Limb (tissue), 2 donors: ENCODE measurements at regions not wholly inside any gene's neighbourhood (a gene's known extent, or its start where the extent isn't known, plus 50 kb on each side); places are given as distances from the start of the nearest gene placed in this dataset.
A peak's percentile ranks its signal among the peaks of the same experiment; 100 is the strongest.
"Not testable (repeated sequence)": the region's sequence is repeated elsewhere in the genome, so short reads cannot be mapped to it uniquely, and the experiment has no call there.

ENCODE experiments used
- DNase-seq, 2 donors: peaks; one replicate each; pipeline ENCODE4 v3.0.0-alpha.2; 2016; ENCODE audit errors: extremely low spot score in 2 of 2

DNA sequence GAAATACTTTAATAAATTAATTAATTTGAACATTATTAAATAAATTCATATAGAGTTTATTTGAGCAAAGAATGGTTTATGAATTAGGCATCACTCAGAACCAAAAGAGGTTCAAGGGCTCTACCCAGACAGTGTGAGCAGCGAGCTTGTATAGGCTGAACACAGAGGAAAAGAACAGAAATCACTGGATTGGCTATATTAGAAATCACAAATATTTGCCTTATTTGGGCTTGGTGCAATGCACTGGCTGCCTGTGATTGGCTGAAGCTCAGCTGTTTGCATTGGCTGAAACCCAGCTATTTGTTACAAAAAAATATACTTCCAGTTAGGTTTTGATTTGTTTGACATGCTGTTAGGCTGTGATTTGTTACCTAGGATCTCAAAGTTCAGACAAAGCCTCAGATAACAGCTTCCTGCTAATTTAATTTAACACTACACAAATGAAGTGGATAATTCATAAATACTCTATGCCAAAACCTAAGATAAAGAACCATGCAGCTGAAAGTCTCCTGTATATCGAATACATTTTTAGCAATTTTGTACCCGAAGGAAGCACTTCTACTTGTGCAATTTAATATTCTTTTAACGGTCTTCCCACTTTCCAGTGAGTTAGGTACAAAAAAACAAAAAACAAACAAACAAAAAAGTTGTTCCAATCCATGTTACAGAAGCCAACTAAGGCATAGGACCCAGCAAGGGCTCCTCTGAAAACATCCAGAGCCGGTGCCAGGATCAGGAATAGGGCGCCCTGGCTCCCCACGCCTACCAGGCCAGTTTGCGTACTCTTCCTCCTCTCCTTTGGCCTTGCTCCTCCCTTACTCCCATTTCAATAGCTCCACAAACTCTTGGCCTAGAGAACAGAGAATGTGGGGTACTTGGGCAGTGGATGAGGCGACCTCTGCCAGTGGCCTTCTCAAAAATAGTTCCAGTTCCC is 179.1 kb downstream of the DUSP10 start:
- no peak for DNase-seq

DNA sequence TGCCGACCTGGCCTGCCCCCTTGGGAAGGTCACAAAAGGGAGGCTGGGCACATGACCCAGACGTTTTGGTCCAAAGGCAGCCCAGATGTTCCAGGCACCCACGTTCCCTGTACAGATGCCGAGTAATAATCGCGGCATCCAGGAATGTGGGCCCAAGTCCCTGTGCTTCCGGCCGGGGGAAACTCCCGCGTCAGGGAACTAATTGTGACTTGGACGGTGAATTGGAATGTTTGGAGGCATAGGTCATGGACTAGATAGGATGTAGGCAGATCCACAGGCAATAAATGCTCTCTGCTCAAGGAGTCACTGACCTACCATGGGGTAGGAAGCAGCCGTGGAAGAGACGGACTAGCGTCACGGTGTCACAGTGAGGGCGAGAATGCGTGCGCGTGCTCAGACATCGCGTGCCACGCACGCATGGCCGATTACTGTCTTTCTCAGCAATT is 178.4 kb downstream of the DUSP10 start:
- DNase-seq, result no peak

DNA sequence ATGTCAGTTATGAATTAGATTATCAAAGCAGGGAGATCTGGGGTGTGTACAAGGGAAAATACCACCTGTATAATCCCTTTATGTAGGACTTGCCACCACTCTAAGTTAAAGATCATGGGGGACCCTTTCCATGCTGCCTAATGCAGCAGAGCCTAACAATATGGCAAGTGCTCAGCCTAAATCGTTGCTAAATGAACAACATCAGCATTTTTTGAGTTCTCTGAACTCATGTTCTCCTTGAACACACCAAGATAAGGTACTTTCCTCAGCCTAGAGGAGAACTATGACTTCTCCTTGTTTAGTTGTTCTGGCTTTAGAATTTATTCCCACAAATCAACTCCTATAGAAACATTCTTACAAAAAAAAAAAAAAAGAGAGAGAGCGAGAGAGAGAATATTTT is 177.0 kb downstream of the DUSP10 start:
- DNase-seq, result no peak

DNA sequence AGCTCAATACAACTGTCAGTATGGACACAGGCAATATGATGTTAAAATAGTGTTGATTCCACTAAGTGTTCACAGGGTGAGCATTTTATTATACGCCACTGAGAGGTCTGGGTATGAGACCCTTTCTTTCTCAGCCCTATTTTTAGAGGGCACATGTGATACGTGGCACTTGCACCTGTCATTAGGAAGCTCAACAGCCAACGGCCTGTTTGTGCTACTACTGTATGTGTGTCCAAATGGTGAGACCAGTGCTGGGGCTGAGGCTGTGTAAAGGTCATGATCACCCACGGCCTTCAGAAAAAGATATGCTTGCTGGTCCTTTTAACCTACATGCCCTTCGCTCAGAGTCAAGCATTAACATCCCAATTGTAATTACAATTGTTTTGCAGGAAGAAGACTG is 176.2 kb downstream of the DUSP10 start:
- peak in 1 of 2 donors; percentile 3 for DNase-seq

DNA sequence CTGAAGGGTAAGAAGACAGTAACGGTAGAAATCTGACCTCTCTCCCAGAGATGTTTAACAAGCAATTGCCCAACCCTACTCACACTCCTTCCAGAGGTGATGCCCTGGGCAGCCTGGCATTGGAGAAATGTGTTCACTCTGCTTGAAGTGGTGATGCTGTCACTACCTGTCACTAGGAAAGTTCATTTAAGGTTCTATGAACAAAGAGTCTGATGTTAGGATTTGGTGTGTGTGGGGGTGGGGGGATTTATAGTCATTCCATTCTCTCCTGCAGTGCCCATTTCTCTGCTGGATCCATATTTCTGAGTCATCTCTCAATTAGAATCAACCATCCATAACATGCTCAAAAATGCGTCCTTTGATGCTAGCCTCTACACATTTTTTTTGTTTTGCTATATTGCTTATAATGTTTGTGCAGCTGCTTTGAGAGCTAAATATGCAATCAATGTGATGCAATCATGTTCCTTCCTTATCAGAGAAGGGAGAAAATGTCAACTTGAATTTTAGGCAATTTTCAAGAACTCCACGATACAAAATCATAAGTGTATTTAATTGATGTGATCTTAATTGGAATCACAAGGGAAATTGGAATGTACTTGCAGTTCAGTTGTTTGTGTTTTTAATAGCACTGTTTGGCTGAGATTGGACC is 173.9 kb downstream of the DUSP10 start:
- no peak for DNase-seq

DNA sequence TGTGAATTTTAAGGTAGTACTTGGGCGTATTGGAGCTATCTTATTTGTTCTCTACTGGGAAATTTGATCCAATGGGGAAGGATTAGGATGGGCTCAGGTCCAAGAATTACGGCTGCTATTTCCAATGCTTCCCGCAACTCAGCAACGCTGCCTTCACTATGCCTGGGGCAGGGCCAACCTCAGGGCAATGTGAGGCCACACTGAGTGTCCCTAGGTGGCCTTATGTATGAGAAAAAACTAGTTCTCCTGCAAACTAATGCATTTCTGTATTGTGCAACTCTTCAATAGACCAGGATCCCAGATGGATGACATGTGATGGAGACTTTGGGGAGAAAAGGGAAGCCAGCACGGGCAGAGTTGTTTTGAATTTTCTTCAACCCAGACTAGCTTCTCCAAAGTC is 168.1 kb downstream of the DUSP10 start:
- peak in 1 of 2 donors; percentile 24 for DNase-seq

DNA sequence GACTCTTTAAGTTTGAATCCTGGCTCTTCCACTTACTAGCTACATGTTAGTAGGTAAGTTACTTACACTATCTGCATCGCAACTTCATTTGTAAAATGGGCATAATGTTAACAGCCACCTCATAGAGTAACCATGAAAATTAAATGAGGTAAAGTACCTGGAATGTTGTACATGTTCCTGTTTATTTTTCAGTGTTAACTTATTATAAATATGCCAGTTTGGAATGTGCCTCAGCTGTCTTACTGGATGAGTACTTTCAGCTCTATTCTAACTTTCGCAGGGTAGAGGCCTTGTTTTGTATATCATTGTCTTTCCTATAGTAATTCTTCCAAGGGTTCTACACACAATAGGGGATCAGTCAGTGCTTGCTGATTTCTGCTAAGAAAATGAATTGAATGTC is 167.4 kb downstream of the DUSP10 start:
- no peak for DNase-seq

DNA sequence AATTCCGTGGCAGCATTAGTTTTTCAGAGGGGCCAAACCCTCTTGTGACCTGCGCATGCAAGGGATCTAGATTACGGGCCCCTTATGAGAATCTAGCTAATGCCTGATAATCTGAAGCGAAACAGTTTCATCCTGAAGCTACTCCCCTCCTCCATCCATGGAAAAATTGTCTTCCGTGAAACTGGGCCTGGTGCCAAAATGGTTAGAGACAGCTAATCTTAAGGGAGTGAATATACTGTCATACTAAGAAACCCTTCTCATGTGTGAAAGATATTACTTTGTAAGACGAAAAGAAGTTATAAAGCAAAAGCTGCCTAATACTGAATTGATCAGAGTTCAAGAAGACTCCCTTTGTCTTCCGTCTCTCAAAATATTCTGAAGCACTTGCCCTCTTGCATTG is 166.3 kb downstream of the DUSP10 start:
- no peak for DNase-seq

DNA sequence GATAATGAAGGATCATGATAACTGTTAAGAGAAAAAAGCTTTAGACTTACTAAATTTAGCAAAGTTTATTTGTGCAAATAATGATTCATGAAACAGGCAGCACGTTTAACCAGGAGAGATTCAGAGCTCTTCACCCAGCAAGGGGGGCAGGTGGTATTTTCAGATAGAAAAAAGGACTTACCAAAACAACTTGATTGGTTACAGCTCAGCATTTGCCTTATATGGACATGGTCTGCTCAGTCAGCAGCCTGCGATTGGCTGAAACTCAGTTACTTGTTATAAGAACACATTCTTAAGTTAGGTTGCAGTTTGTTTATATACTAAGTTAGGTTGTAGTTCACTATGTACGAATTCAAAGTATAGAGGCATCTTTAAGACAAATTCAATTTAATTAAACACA is 165.6 kb downstream of the DUSP10 start:
- DNase-seq, result no peak

DNA sequence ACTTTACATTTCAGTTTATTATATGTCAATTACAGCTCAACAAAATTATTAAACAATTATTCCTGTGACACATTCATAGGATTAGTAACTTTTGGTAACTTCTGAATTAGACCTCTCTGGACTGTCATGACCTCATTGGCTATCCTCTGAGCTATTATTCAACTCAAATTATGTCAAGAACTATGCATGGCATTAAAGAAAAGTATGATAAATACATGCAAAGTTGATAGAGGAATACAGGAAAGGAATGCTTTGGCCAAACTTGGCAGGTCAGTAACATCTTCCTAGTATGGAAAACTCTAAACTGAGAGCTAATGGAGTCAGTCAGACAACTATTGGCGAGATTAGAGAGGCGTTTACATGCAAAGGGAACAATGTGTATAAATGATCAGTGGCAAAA is 158.4 kb downstream of the DUSP10 start:
- DNase-seq, result no peak

DNA sequence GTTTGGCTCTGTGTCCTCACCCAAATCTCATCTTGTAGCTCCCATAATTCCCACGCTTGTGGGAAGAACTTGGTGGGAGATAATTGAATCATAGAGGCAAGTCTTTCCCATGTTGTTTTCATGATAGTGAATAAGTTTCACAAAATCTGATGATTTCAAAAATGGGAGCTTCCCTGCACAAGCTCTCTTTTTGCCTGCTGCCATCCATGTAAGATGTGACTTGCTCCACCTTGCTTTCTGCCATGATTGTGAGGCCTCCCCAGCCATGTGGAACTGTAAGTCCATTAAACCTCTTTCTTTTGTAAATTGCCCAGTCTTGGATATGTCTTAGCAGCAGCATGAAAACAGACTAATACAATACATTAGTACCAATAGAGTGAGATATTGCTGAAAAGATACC is 154.9 kb downstream of the DUSP10 start:
- DNase-seq, result not testable (repeated sequence)

DNA sequence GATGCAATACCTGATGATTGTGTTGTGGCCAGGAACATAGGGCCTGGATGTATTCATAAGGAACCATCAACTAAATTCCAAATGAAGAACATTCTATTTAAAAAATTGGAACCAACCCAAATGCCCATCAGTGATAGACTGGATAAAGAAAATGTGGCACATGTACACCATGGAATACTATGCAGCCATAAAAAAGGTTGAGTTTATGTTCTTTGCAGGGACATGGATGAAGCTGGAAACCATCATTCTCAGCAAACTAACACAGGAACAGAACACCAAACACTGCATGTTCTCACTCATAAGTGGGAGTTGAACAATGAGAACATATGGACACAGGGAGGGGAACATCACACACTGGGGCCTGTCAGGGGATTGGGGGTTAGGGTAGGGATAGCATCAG is 150.6 kb downstream of the DUSP10 start:
- not testable (repeated sequence) for DNase-seq

DNA sequence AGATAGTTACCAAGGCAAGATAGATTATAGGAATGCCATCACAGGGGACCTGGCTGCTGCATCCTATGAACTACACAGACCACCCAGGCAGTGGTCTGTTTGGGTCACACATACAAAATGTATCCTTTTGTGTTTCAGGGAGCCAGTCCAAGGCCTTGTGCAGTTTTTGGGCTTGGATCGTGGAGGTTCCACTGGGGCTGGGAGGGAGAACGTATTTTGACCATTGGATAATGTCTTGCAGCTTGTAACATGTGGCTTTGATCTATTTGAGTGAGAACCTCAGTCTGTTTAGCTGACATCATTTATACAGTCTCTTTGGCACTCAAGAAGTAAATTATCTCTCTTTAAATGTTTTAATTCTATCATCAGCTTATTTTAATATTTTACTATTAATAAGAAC is 147.3 kb downstream of the DUSP10 start:
- DNase-seq, result peak in 1 of 2 donors; percentile 24

DNA sequence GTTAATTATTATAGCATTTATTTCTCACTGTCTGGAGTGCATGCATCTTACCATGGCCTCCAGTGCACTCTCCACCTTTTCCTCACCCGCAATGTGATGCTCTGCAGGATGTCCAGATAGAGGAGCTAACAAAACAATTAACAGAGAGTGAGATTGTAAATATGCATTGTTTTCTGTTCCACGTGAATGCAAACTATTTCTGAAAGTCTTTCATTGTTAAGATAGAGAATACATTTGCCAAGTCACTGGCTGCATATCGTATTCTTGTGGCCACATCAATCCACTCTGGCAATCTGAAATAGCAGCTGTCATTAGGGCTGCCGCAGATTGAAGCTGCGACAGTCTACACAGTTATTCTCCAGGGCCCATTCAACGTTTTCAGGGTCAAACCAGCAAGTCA is 143.8 kb downstream of the DUSP10 start:
- DNase-seq, result no peak

DNA sequence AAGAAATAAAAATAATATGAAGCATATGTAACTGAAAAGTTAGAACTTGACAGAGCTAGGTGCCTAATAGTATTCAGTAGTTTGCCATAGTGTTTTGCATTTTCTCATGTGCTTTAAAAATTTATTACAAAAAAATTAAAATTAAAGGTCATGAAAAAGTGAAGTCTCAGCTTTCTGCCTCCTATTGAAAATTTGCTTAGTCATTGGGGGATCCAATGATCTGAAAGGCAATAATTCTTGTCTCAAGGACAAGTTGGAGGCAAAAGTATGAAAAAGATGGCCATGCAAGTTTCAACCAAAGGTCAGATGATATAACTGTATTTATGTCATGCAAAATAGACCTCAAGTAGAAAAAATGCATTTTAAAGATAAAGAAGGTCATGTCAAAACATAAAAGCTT is 140.7 kb downstream of the DUSP10 start:
- no peak for DNase-seq

DNA sequence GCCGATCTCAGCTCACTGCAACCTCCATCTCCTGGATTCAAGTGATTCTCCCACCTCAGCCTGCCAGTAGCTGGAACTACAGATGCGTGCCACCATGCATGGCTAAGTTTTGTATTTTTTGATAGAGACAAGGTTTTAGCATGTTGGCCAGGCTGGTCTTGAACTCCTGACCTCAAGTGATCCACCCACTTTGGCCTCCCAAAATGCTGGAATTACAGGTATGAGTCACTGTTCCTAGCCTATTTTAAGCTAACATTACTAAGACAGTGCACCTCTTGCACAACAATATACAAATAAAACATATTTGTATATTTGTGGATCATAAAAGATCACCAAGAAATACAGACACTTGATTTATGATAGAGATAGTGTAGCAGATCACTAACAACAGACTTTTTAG is 139.1 kb downstream of the DUSP10 start:
- no peak for DNase-seq

DNA sequence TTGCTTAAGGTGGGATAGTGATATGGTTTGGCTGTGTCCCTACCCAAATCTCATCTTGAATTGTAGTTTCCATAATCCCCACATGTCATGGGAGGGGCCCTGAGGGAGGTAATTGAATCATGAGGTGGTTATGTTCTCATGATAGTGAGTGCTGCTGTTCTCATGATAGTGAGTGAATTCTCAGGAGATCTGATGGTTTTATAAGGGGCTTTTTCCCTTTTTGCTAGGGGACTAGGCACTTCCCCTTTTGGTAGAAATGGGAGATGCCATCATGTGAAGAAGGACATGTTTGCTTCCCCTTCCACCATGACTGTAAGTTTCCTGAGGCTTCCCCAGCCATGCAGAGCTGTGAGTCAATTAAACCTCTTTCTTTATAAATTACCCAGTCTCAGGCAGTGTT is 137.5 kb downstream of the DUSP10 start:
- DNase-seq, result not testable (repeated sequence)

DNA sequence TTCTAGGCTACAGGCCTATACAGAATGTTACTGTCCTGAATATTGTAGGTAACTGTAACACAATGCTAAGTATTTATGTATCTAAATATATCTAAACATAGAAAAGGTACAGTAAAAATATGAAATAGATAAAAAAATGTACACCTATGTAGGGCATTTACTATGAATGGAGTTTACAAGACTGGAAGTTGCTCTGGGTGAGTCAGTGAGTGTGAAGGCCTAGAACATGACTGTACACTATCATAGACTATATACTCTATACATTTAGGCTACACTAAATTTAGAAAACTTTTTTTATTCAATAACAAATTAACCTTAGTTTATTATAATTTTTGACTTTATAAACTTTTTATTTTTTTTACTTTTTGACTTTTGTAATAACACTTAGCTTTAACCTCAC is 136.9 kb downstream of the DUSP10 start:
- DNase-seq, result no peak

DNA sequence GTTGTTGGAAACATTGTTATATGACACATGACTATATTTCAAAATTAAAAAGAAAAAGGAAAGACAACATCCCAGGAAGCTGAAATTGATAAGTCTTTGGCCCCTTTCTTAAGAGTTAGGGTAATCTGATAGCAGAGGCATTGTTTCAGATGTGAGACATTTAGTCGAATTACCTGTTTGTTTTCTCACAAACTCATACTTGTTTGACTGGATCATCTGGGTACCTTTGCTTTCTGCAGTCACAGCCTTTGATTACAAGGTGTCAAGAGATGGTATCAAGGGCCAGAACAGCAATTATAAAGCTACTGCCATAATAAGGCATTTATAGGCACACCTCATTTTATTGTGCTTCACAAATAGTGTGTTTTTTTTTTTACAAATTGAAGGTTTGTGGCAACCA is 136.3 kb downstream of the DUSP10 start:
- no peak for DNase-seq

DNA sequence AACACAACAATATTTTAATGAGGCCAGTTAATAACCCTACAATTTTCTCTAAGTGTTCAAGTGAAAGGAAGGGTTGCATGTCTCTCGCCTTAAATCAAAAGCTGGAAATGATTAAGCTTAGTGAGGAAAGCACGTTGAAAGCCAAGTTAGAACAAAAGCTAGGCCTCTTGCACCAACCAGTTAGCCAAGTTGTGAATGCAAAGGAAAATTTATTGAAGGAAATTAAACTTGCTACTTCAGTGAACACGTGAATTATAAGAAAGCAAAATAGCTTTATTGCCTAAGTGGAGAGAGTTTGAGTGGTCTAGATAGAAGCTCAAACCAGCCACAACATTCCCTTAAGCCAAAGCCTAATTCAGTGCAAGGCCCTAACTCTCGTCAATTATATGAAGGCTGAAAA is 135.6 kb downstream of the DUSP10 start:
- no peak for DNase-seq

DNA sequence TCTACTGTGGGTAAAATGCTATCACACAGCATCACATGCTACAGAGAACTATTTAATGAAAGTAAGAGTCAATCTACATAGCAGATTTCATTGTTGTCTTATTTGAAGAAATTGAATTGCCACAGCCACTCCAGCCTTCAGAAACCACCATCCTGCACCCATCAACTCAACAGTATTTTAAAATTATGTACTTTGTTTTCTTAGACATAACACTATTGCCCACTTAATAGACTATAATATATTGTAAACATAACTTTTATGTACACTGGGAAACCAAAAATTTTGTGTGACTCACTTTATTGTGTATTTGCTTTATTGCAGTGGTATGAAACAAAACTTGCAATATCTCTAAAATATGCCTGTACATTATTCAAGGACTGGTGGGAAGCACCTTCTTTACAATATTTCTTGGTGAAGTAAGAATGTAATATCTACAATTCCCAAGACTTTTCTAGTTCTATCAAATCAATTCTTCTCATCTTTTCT is 133.0 kb downstream of the DUSP10 start:
- DNase-seq, result no peak

DNA sequence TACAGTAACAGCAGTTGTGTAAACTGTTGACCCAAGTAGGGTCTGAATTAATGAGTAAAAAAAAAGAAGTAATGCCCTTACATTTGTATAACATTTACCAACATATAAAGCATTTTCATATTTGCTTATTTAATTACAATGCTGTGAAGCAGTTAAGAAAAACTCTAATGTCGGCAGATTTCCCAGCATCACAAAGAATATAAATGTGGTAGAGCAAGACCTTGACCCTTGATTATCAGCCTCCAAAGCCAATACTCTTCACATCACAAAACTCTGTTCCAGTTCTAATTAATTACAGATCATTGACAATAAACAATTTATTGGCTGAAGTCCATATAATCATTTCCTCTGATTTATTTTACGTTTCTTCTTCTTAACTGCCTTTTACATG is 130.2 kb downstream of the DUSP10 start:
- no peak for DNase-seq
